Suprapubic skin (tissue), 4 donors: ENCODE measurements at regions not wholly inside any gene's neighbourhood (a gene's known extent, or its start where the extent isn't known, plus 50 kb on each side); places are given as distances from the start of the nearest gene placed in this dataset.

ENCODE experiments used
- POLR2A ChIP-seq, 2 donors: fragments of 450-650 bp; IDR thresholded peaks; one replicate each; pipeline ENCODE4 v1.6.1; 2017; ENCODE audit warnings: antibody characterized with exemption in 2 of 2, mild to moderate bottlenecking in 2 of 2, moderate library complexity in 2 of 2
- POLR2AphosphoS5 ChIP-seq, 3 donors: sonication (generic); formaldehyde crosslinking; IDR thresholded peaks; one replicate each; pipeline ENCODE4 v1.6.1; 2017; ENCODE audit warnings: antibody characterized with exemption in 3 of 3
- TF ChIP-seq, protein P1 (sequence below), 2 donors: fragments of 200-600 bp in 1 of 2; fragments of 450-650 bp in 1 of 2; sonication (generic) in 1 of 2; IDR thresholded peaks; one replicate each; pipeline ENCODE4 v1.5.1; 2016 to 2019; ENCODE audit warnings: antibody characterized with exemption in 2 of 2, mild to moderate bottlenecking in 1 of 2, moderate library complexity in 1 of 2

- TF ChIP-seq POLR2AphosphoS5 (IDR thresholded peaks at IDR 0.05) (no peak), POLR2A (IDR thresholded peaks at IDR 0.05) (no peak)
- TF ChIP-seq, protein P1, sequence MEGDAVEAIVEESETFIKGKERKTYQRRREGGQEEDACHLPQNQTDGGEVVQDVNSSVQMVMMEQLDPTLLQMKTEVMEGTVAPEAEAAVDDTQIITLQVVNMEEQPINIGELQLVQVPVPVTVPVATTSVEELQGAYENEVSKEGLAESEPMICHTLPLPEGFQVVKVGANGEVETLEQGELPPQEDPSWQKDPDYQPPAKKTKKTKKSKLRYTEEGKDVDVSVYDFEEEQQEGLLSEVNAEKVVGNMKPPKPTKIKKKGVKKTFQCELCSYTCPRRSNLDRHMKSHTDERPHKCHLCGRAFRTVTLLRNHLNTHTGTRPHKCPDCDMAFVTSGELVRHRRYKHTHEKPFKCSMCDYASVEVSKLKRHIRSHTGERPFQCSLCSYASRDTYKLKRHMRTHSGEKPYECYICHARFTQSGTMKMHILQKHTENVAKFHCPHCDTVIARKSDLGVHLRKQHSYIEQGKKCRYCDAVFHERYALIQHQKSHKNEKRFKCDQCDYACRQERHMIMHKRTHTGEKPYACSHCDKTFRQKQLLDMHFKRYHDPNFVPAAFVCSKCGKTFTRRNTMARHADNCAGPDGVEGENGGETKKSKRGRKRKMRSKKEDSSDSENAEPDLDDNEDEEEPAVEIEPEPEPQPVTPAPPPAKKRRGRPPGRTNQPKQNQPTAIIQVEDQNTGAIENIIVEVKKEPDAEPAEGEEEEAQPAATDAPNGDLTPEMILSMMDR (IDR thresholded peaks at IDR 0.05): no peak
Observed at GRCh38 chr4:41799126-41799525, 50.6 kb upstream of the PHOX2B start.
